SK-N-SH treated with all-trans-retinoic acid at 6 μM for 48 hours (cell line): ENCODE measurements at regions not wholly inside any gene's neighbourhood (a gene's known extent, or its start where the extent isn't known, plus 50 kb on each side); places are given as distances from the start of the nearest gene placed in this dataset.

Experiments
- ATAC-seq: fragments of 200-7000 bp; cut with Tn5 transposase; 3 replicates; pipeline ENCODE4 v1.9.1; 2020; ENCODE audit warnings: mild to moderate bottlenecking, moderate library complexity
- ARNTL ChIP-seq: fragments of 450-650 bp; formaldehyde crosslinking; IDR thresholded peaks from 2 replicates; pipeline ENCODE4 v1.5.0; 2020; ENCODE audit warnings: low read depth, mild to moderate bottlenecking, moderate library complexity, borderline replicate concordance
- BACH2 ChIP-seq: fragments of 250-450 bp; sonication (Bioruptor Pico); IDR thresholded peaks from 2 replicates; pipeline ENCODE4 v1.9.0; 2021; ENCODE audit warnings: mild to moderate bottlenecking, borderline replicate concordance
- CREB5 ChIP-seq: fragments of 250-450 bp; sonication (Bioruptor Pico); IDR thresholded peaks from 2 replicates; pipeline ENCODE4 v1.5.1; 2020; ENCODE audit warnings: low read depth, mild to moderate bottlenecking, moderate library complexity
- CSDC2 ChIP-seq: fragments of 250-450 bp; sonication (Bioruptor Pico); IDR thresholded peaks from 2 replicates; pipeline ENCODE4 v1.5.0; 2020; ENCODE audit warnings: mild to moderate bottlenecking, moderate library complexity
- CSRNP3 ChIP-seq: fragments of 250-450 bp; sonication (Bioruptor Pico); IDR thresholded peaks from 2 replicates; pipeline ENCODE4 v1.5.1; 2021; ENCODE audit warnings: mild to moderate bottlenecking, moderate library complexity
- ESRRG ChIP-seq: fragments of 250-450 bp; sonication (Bioruptor Pico); IDR thresholded peaks from 2 replicates; pipeline ENCODE4 v1.6.1; 2021; ENCODE audit warnings: mild to moderate bottlenecking
- GLIS3 ChIP-seq: fragments of 250-450 bp; sonication (Bioruptor Pico); IDR thresholded peaks from 2 replicates; pipeline ENCODE4 v1.5.0; 2020; ENCODE audit warnings: mild to moderate bottlenecking, moderate library complexity
- ISL1 ChIP-seq: fragments of 250-450 bp; sonication (Bioruptor Pico); IDR thresholded peaks from 2 replicates; pipeline ENCODE4 v2.1.2; 2022; ENCODE audit warnings: mild to moderate bottlenecking, moderate library complexity
- OSR1 ChIP-seq: fragments of 250-450 bp; sonication (Bioruptor Pico); IDR thresholded peaks from 2 replicates; pipeline ENCODE4 v1.8.0; 2022; ENCODE audit warnings: moderate library complexity, mild to moderate bottlenecking, inconsistent platforms
- PATZ1 ChIP-seq: fragments of 250-450 bp; sonication (Bioruptor Pico); IDR thresholded peaks from 2 replicates; pipeline ENCODE4 v1.8.0; 2020; ENCODE audit warnings: mild to moderate bottlenecking, moderate library complexity, borderline replicate concordance
- POU6F1 ChIP-seq: fragments of 250-450 bp; sonication (Bioruptor Pico); IDR thresholded peaks from 2 replicates; pipeline ENCODE4 v1.8.0; 2021; ENCODE audit warnings: low read depth, mild to moderate bottlenecking, moderate library complexity, borderline replicate concordance
- PPARA ChIP-seq: fragments of 250-450 bp; sonication (Bioruptor Pico); IDR thresholded peaks from 2 replicates; pipeline ENCODE4 v1.5.0; 2020; ENCODE audit warnings: mild to moderate bottlenecking, borderline replicate concordance
- RARB ChIP-seq: fragments of 250-450 bp; sonication (Bioruptor Pico); IDR thresholded peaks from 2 replicates; pipeline ENCODE4 v1.8.0; 2021; ENCODE audit warnings: mild to moderate bottlenecking, moderate library complexity
- SNAI2 ChIP-seq: fragments of 250-450 bp; sonication (Bioruptor Pico); IDR thresholded peaks from 2 replicates; pipeline ENCODE4 v1.5.0; 2020; ENCODE audit warnings: mild to moderate bottlenecking, moderate library complexity
- TOX ChIP-seq: fragments of 250-450 bp; sonication (Bioruptor Pico); IDR thresholded peaks from 2 replicates; pipeline ENCODE4 v1.8.0; 2021; ENCODE audit warnings: mild to moderate bottlenecking, moderate library complexity, borderline replicate concordance
- TSHZ2 ChIP-seq: fragments of 250-450 bp; sonication (Bioruptor Pico); IDR thresholded peaks from 2 replicates; pipeline ENCODE4 v1.5.0; 2020; ENCODE audit warnings: mild to moderate bottlenecking, moderate library complexity
- ZC3H10 ChIP-seq: fragments of 250-450 bp; sonication (Bioruptor Pico); IDR thresholded peaks from 2 replicates; pipeline ENCODE4 v1.5.1; 2021; ENCODE audit warnings: mild to moderate bottlenecking, moderate library complexity
- ZFP3 ChIP-seq: fragments of 250-450 bp; sonication (Bioruptor Pico); IDR thresholded peaks from 2 replicates; pipeline ENCODE4 v1.5.0; 2020; ENCODE audit warnings: mild to moderate bottlenecking, moderate library complexity
- ZNF565 ChIP-seq: fragments of 450-650 bp; formaldehyde crosslinking; conservative IDR thresholded peaks from 2 replicates; pipeline ENCODE4 v1.5.0; 2020; ENCODE audit warnings: low read depth, mild to moderate bottlenecking, moderate library complexity
- ZNF8 ChIP-seq: fragments of 450-650 bp; formaldehyde crosslinking; IDR thresholded peaks from 2 replicates; pipeline ENCODE4 v1.5.0; 2020; ENCODE audit warnings: mild to moderate bottlenecking, moderate library complexity

- no peak for ATAC-seq
- TF ChIP-seq ZC3H10 (no peak), POU6F1 (no peak), PATZ1 (CRISPR knock-in tag) (no peak), CSDC2 (no peak), ZNF565 (CRISPR knock-in tag) (no peak), TOX (no peak), ARNTL (CRISPR knock-in tag) (no peak), ESRRG (CRISPR knock-in tag) (no peak), GLIS3 (CRISPR knock-in tag) (no peak), PPARA (CRISPR knock-in tag) (no peak), RARB (CRISPR knock-in tag) (no peak)
Measured at GRCh38 chr6:170174771-170175643, 115.9 kb downstream of the DLL1 start.

GRCh38 chr6:170174124-170174770 is 116.6 kb downstream of the DLL1 start:
- TF ChIP-seq TSHZ2 (CRISPR knock-in tag), result no peak
- TF ChIP-seq ZFP3, result no peak
- no peak for TF ChIP-seq ZNF8 (CRISPR knock-in tag)
- TF ChIP-seq SNAI2 (CRISPR knock-in tag), result no peak
- TF ChIP-seq PPARA (CRISPR knock-in tag), result no peak
- TF ChIP-seq TOX, result no peak
- no peak for TF ChIP-seq ZC3H10
- no peak for TF ChIP-seq BACH2 (CRISPR knock-in tag)
- TF ChIP-seq PATZ1 (CRISPR knock-in tag), result no peak
- no peak for TF ChIP-seq POU6F1
- no peak for TF ChIP-seq OSR1
- TF ChIP-seq ESRRG (CRISPR knock-in tag), result no peak
- no peak for TF ChIP-seq ISL1 (CRISPR knock-in tag)
- no peak for TF ChIP-seq CSRNP3 (CRISPR knock-in tag)
- TF ChIP-seq CREB5 (CRISPR knock-in tag), result no peak

More at GRCh38 chr6:170174124-170174770, 116.6 kb downstream of the DLL1 start:
- no peak for ATAC-seq
